Myocyte (in vitro differentiated cells): ENCODE measurements at regions not wholly inside any gene's neighbourhood (a gene's known extent, or its start where the extent isn't known, plus 50 kb on each side); places are given as distances from the start of the nearest gene placed in this dataset.
A peak's percentile ranks its signal among the peaks of the same experiment; 100 is the strongest.

Experiments used
- DNase-seq: peaks from one replicate; pipeline ENCODE4 v3.0.0-alpha.2; 2012; ENCODE audit warnings: low read depth

GRCh38 chr9:23537192-23538066 is 288.6 kb downstream of the ELAVL2 start:
- no peak for DNase-seq

- no peak for DNase-seq
These were observed 288.0 kb downstream of the ELAVL2 start for GRCh38 chr9:23538067-23538402.

DNA sequence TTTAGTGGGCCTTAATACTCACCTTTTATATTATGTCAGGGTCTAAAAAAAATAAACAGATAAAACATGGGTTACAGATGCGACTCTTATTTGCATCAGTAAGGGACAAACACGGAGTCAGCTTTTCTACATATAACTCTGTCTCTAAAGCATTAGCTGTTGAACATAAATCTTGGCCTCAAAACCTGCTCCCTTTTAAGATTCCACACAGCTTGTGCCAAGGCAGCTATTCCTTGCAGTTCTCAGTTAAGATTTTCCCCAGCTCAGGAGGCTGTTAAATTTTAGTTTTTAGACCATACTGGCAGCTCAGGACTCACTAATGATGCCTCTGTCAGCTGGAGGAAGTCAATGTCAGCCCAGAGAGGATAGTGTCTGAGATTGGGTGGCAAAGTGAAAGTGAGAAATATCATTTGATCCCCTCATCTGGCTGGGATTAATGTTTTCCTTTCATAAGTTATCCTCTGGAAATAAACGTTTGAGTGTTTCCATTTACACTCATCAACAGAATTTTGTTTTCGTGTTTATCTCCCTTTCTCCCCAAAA is 287.5 kb downstream of the ELAVL2 start:
- DNase-seq: no peak

DNA sequence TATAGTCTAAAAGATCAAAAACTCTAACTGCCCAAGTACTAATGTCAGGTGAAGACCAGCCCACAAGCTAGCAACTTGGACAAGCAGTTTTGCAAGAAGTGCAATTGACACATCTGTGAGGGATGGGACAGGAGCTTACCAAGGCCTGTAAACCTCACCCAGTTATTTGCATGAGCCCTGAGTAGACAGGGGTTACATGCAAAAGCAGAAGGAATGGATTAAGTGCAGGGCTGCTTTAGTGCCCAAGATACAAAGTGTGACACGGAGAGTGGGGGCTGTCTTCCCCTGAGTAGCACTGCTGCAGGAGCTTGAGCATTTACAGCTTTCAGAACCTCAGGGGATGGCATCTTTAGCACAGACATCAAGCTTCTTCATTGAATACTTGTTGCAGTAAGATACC is 286.7 kb downstream of the ELAVL2 start:
- DNase-seq: no peak

GRCh38 chr9:23541976-23542375 is 284.1 kb downstream of the ELAVL2 start:
- DNase-seq: no peak

GRCh38 chr9:23542438-23542837 is 283.6 kb downstream of the ELAVL2 start:
- no peak for DNase-seq

- DNase-seq: no peak
These were observed 283.1 kb downstream of the ELAVL2 start for GRCh38 chr9:23542927-23543326.

GRCh38 chr9:23543419-23543818 is 282.6 kb downstream of the ELAVL2 start:
- no peak for DNase-seq

DNA sequence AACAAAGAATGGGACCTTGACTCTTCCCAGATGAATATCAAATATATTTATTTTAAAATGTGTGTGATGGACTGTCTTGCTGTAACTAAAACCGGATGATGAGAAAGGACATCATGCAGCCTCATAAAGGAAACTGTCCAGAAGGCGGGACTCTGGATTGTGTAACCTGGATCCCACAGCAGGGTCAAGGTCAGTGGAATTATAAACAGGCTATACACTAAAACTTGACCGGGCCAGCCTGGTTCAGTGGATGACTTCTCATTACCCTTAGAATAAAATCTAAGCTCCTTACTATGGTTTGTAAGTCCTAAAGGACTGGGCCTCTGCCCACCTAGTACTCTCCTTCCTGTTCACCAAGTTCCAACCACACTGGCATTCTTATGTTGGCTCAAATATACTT is 280.3 kb downstream of the ELAVL2 start:
- DNase-seq: no peak

GRCh38 chr9:23551311-23551721 is 274.7 kb downstream of the ELAVL2 start:
- DNase-seq: no peak

DNA sequence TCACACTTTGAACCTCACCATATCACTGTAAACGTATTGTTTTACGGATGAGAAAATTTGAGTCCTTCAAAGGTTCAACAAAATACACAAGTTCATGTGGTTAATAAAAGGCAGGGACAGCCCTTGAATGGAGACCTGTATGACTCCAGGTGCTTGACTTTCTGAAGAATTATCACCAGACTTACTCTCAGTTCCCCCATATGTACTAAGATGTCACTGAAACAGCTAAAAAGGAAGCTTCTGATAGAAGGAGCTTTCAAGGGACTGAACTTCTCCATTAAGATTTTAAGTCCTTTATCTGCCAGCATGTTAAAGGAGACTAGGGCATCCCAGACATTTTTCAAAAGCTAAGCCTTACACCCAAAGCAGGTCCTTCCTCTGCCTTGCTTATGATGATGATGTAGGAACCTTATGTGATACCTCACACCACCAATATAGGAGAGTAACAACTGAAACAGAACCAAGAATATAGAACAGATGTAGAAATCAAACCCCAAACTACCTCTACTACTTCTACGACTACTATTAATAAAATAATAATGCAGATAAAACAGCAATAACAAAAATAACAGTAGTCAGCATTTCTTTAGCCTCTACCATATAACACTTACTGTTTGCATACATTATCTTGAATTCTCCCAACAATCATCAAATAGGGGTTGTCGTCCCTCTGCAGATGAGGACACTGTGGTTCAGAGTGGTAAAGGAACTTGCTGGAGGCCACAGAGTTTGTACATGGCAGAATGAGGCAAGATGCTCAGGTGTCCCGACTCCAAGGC is 273.9 kb downstream of the ELAVL2 start:
- DNase-seq: no peak

- no peak for DNase-seq
These were observed 273.0 kb downstream of the ELAVL2 start for GRCh38 chr9:23552876-23553601.

GRCh38 chr9:23554686-23555085 is 271.4 kb downstream of the ELAVL2 start:
- DNase-seq: no peak

- no peak for DNase-seq
These were observed 270.2 kb downstream of the ELAVL2 start for GRCh38 chr9:23555851-23556250.

- DNase-seq: no peak
These were observed 269.6 kb downstream of the ELAVL2 start for GRCh38 chr9:23556459-23556858.

- DNase-seq: peak; percentile 11
These were observed 268.4 kb downstream of the ELAVL2 start for GRCh38 chr9:23557689-23558088.

DNA sequence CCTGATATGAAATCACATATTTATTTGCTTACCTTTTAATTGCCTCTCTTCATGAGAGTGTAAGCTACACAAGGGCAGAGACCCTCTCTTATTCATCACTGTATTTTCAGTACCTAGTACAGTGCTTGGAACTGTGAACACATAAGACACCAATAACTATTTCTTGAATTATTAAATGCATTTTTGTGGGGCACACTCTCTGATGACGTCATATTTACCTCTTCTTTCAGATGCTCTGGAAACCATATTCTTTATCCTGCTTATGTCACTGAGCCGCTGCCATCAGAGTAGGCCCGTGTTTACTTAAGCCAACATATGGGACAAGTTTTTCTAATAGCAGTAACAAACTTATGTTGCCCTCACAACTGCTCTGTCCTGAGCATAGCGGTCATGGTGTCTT is 266.5 kb downstream of the ELAVL2 start:
- DNase-seq: no peak

DNA sequence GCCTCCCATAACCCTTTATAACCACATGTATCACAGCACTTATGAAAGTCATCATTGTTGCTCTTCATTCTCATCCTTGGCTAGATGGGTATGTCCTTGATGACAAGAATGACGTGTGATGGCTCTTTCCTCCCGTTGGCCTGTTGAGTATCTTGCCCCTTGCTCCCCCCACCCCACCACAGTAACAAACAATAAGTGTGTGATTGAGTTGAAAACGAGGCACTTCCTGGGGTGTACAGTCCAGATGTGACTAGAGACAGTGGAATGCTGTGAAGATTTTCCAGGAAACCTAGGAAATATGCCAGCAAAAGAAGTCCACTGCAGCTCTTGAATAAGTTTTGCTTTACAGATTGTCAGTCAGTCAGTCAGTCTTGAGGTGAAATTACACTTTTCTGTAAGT is 262.5 kb downstream of the ELAVL2 start:
- peak; percentile 28 for DNase-seq

DNA sequence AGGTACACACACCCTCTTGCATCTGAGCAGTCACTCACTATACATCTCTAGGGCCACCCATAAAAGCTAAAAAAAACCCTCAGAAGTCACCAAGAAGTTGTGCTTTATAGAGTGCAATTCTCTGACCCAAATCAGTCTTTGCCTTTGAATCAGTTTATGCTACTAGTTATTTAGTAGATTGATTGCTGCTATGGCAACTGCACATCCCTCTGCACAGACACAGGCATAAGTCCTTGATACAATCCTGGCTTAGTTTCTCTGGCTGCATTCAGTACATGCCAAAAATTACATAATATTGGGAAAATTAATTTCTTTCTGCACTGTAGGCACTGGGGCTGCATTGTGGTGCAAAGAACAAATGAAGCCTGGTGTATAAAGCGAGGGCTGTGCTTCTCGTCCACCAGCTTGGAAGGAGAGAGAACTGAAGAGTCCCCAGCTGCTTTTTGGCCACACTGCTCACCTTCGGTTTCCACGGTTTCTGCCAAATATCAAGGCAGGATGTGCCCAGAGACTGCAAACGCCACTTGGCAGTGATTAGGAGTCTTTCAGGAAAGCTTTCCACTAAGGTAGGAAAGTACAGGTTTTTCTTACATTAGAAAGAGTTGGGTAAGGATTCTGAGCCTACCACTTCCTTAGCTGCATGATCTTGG is 258.4 kb downstream of the ELAVL2 start:
- no peak for DNase-seq

DNA sequence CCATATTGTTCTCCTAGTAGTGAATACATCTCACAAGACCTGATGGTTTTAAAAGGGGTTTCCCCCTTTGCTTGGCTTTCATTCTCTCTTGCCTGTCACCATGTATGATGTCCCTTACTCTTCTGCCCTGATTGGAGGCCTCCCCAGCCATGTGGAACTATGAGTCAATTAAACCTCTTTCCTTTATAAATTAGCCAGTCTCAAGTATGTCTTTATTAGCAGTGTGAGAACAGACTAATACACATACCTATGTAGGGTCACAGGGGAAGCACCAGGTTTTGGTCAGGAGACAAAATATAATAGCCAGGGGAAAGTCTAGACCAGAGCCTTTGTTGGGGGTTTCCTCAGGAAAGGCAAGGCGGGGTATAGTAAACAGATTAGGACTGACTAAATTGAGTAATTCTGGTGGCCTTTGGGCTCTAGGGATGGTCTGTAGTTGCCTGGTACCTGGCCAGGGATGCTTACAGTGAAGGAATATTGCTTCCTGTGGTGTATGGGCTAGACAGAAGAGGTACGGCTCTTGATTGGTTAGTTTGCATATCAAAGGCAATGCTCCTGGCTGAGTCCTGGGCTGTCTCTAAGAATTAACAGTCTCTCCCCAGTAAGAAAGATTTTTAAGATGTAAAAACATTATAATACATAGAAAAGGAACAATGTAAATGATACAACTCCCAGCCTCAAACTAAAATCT is 254.5 kb downstream of the ELAVL2 start:
- no peak for DNase-seq

DNA sequence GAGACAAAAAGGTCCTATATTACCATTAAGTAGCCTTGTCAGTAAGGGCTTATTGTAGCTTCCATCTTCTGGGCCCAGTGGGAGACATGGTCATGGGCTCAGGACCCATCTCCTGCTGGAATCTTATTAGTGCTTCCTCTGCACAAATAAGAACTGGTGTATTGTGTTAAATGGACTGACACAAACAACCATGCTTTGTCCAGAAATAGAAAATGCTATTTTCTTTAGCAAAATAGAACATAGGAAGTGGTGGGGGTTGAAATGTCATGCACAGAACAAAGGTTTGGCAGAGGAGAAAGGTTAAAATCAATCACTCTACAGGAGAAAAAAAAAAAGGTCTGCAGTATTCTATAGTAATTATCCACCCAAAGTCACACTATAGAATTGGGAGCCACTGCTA is 252.2 kb downstream of the ELAVL2 start:
- no peak for DNase-seq
